HG02759 (cell line): ENCODE measurements at regions not wholly inside any gene's neighbourhood (a gene's known extent, or its start where the extent isn't known, plus 50 kb on each side); places are given as distances from the start of the nearest gene placed in this dataset.
A peak's percentile ranks its signal among the peaks of the same experiment; 100 is the strongest.

Source experiments
- ATAC-seq: cut with Tn5 transposase; IDR thresholded peaks from one replicate; pipeline ENCODE4 v1.9.1; 2021; ENCODE audit warnings: mild to moderate bottlenecking, moderate library complexity; ENCODE audit not compliant: unreplicated experiment

- no peak for ATAC-seq
These were observed 105.3 kb upstream of the TAB2 start for GRCh38 chr6:149212206-149212605.

DNA sequence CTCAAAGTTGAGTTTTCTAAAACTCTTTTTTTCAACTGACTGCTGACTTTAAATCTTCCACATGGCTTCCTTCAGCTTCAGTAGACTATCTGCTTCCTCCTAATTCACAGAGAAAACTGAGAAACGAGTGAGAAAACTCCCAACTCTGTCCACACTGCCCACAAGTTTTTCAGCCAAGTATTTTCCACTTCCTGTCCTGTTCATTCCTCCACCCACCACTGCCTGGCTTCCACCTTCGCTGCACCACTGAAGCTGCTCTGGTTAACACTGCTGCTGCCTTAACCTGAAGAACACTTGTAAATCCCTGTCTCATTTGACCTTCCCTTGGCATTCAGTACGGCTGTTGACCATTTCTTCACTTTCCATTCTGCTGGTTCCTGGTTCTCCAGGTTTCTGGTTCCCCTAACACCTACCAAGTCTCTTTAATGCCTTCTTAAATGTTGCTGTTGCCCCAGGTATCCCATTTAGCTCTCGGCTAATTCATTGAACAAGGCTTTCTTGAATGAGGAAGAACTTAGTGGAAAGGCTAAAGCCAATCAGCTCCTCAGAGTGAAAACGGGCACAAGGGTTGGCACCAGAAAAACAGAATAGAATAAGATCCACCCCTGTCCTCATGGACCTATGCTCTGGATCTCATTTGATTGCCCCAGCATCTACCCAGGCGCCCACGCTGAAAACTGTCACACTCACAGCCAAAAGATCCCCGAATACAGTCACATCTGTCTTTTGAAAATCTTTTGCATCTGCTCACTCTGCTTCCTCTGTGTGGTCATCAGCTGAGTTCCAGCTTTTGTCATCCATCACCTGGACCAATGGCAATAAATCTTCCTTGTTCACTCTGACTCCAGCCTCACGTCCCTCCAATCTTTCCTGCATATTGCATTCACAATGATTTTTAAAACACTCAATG is 104.4 kb upstream of the TAB2 start:
- peak; percentile 26 for ATAC-seq

DNA sequence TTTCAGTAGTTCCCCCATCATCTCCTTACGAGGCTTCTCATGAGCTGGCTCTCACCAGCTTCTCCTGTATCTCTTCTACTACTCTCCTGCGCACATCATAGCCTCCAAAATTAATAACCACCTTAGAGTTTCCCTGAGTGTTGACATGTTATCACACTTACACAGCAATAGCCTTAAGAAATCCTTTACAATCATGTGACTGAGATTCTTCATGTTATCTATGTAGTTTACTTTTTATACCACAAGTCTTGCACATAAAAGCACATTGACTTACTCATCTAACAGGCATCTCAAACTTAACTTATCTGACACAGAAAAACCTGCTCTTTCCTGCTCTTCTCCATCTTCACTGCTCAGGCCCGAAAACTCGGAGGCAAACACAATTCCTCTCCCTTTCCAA is 103.7 kb upstream of the TAB2 start:
- no peak for ATAC-seq

- no peak for ATAC-seq
These were observed 101.1 kb upstream of the TAB2 start for GRCh38 chr6:149216459-149216858.

DNA sequence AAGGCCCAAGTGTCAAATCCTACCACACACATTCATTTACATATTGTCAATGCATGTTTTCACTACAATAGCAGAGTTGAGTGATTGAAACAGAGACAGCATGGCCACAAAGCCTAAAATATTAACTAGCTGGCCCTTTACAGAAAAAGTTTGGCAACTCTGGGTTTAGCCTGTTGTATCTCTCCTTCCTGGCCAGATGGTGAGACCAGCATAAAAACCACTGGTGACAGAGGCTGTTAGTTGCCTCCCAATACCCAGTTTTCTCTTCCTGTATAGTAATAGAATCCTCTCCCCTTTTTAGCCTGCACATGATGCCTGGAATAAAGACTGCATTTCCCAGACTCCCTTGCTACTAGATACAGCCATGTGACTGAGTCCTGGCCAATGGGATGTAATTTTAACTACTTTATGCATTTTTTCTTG is 100.0 kb upstream of the TAB2 start:
- peak; percentile 76 for ATAC-seq

- ATAC-seq = no peak
These were observed 99.0 kb upstream of the TAB2 start for GRCh38 chr6:149218471-149218870.

- no peak for ATAC-seq
These were observed 98.6 kb upstream of the TAB2 start for GRCh38 chr6:149218915-149219314.

DNA sequence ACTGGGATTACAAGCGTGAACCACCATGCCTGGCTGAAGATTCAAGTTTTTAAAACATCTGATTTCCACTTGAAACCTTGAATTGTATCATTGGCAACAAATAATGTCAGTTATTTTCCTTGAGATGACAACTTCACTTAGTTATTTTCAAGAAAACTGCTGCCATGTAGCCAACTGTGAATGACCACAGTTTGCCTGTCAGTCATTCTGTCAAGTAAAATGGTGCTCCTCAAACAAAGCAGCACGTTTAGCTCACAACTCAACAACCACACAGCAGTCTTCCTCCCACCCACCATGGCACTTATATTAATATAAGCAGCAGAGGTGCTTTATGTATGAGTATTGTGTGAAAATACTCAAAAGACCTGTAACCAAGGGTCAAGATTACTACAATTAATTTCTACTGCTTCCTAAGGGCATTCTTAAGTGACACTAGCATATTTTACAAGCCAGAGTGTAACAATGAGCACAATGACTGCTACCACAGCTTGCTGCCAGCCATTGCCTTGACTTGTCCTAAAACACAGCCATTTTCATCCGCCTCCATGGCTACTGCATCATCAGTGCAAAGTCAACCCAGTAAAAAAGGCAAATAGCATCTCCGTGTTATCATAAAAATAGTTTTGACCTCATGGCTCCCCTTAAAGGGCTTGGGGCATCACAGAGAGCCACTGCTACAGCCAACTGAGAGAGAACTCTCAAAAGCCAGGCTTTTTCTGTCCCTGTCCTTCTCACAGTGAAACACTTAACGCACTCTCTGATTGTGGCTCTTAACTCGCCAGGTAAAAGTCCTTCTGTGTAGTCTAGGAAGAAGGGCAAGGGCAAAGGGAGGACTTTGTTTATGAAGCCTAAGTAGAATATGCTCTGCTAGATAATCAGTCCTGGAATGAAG is 96.4 kb upstream of the TAB2 start:
- no peak for ATAC-seq

DNA sequence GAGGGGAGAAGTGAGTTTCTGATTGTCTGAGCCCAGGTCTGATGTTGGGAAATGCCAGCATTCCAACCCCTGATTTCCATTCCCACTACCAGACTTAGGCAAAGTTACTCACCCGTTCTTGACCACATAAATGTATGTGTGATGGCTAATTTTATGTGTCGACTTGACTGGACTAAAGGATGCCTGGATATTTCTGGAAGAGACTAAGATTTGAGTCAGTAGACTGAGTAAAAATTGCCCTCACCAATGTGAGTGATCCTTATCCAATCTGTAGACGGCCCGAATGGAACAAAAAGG is 95.8 kb upstream of the TAB2 start:
- ATAC-seq = no peak

- ATAC-seq = no peak
These were observed 94.2 kb upstream of the TAB2 start for GRCh38 chr6:149223120-149223903.

DNA sequence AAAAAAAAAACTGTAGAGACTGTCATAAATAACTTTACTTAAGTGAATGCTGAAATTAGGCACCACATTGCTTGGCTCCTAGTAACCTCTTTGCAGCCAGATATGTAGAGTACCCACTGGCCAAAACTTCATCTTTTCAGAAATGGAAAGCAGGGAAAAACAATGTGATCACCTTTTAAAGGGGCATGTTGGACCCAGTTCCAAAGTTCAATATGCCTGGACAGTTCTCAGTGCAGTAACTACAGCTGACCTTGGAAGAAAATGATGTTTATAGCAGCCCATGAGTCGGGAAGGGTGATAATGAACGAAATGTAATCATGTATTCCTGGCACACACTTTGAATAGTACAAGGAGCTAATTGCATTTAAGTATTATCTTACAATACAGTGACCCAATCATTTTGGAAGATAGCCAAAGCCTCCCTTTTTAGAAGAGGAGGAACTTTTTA is 93.6 kb upstream of the TAB2 start:
- ATAC-seq = no peak

DNA sequence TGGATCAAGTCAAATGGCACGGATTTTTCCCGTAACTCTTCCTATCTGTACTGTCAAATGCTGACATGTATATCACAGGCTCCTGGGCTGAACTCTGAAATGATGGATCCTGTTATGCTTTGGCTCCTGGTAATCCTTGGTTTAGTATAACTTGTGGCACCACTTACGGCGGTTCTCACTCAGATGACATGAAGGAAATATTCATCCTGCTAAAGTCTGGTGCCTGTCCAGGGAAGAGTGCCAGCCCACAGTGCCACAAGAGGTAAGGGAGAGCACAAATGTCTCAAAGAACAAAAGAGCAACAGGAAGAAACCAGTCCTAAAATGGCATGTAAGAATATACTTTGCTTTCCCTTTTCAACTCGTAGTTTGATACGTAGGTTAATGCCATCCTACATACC is 93.1 kb upstream of the TAB2 start:
- no peak for ATAC-seq

DNA sequence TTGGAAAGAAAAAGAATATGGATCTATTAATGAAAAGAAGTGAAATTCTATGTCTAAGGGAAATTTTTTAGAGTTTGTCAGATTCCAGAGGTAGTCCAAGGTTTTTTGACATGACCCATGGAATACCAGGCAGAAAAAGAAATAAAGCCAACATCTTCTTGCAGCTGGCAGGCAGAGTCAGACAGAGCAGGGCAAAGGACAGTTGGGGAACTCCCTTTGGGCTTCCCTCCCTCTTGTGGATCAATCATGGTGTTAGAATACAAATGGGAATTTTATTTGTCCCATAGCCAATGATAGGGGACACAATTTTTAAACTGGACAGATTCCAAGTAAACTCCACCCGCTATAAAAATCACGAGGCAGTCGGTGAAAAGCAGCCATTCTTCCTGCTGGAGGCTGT is 92.1 kb upstream of the TAB2 start:
- no peak for ATAC-seq

- no peak for ATAC-seq
These were observed 91.6 kb upstream of the TAB2 start for GRCh38 chr6:149225946-149226345.

GRCh38 chr6:149227796-149228195 is 89.7 kb upstream of the TAB2 start:
- no peak for ATAC-seq

DNA sequence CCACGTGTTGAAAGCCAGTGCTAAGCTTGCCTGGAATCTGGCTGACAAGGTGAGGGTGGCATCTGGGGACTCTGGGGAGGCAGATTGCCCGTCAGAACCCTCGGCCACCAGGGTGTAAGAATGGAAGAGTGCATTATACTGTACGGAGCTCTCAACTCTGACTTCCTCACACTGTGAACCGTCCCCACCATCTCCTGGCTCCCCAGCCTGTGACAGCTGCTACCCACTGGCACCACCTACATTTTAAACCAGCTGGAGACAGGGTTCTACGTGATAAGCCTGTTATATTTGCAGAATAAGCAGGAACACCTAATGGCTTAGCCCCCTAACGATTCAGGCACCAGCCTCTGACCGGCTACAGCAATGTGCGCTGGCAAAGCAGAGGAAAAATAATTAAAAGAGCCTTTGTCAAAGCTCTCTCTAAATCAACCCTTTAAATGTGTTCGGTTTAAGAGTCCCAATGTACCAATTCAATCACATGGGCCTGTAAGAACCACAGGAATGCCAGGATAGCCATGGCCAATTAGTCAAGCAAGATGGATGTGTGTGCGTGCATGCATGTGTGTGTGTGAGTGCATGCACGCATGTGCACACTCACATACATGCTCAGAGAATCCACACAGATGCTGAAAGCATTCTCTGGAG is 89.1 kb upstream of the TAB2 start:
- no peak for ATAC-seq

- ATAC-seq = no peak
These were observed 88.4 kb upstream of the TAB2 start for GRCh38 chr6:149229096-149229495.

DNA sequence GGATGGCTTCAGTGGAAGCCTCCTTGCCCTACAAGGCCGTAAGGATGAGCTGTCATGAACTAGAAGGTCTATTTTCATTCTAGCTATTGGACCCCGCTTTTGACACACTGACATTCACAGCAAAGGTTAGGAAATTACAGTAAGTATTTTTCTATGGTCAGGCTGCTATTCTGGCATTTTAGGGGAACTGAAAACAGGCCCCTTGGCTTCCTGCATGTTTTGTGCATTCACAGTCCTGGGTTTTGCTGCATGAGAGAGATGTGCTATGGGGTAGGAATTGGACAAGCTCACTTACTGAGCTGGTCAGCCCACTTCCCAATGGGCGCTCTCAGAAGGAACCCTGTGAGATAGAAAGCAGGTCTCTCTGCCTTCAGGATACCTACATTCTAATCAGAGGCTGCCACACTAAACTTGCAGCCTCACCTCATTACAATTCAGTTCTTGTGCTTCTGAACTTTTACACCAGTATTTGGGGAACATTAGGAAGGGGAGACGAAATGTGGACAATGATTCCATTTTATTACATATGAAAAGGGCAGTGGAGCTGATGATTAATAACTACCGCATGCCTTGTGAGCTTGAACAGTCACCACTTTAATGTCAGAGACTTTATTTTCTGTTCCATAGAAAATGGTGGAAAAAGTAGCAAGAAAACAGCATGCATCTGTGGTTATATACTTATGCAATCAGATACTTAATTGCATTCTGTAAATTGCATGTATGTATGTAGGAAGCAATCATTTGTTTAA is 86.6 kb upstream of the TAB2 start:
- no peak for ATAC-seq

- no peak for ATAC-seq
These were observed 85.7 kb upstream of the TAB2 start for GRCh38 chr6:149231778-149232177.
